HG03457 (cell line): ENCODE measurements at regions not wholly inside any gene's neighbourhood (a gene's known extent, or its start where the extent isn't known, plus 50 kb on each side); places are given as distances from the start of the nearest gene placed in this dataset.

ENCODE experiments used
- ATAC-seq: cut with Tn5 transposase; IDR thresholded peaks from one replicate; pipeline ENCODE4 v1.9.1; 2021; ENCODE audit warnings: moderate number of reproducible peaks; ENCODE audit not compliant: unreplicated experiment

GRCh38 chr6:15776458-15776980 lies 113.7 kb upstream of the DTNBP1 start:
- no peak for ATAC-seq

GRCh38 chr6:15775741-15776140 lies 112.9 kb upstream of the DTNBP1 start:
- ATAC-seq, result no peak

GRCh38 chr6:15775076-15775634 lies 112.3 kb upstream of the DTNBP1 start:
- ATAC-seq, result no peak

GRCh38 chr6:15773806-15774410 lies 111.1 kb upstream of the DTNBP1 start:
- no peak for ATAC-seq

- no peak for ATAC-seq
Measured at GRCh38 chr6:15770347-15771143, 107.7 kb upstream of the DTNBP1 start.

GRCh38 chr6:15769511-15770018 lies 106.7 kb upstream of the DTNBP1 start:
- ATAC-seq, result no peak

- no peak for ATAC-seq
Measured at GRCh38 chr6:15768999-15769398, 106.2 kb upstream of the DTNBP1 start.

- ATAC-seq, result no peak
Measured at GRCh38 chr6:15763837-15764236, 101.0 kb upstream of the DTNBP1 start.

- no peak for ATAC-seq
Measured at GRCh38 chr6:15763364-15763763, 100.5 kb upstream of the DTNBP1 start.

- no peak for ATAC-seq
Measured at GRCh38 chr6:15761045-15761502, 98.2 kb upstream of the DTNBP1 start.

GRCh38 chr6:15758631-15759215 lies 95.9 kb upstream of the DTNBP1 start:
- no peak for ATAC-seq

- no peak for ATAC-seq
Measured at GRCh38 chr6:15755526-15755925, 92.7 kb upstream of the DTNBP1 start.

GRCh38 chr6:15754706-15755079 lies 91.9 kb upstream of the DTNBP1 start:
- no peak for ATAC-seq

- no peak for ATAC-seq
Measured at GRCh38 chr6:15754035-15754705, 91.3 kb upstream of the DTNBP1 start.

GRCh38 chr6:15752820-15753219 lies 90.0 kb upstream of the DTNBP1 start:
- no peak for ATAC-seq

GRCh38 chr6:15751721-15752350 lies 89.0 kb upstream of the DTNBP1 start:
- no peak for ATAC-seq

GRCh38 chr6:15748341-15748740 lies 85.5 kb upstream of the DTNBP1 start:
- no peak for ATAC-seq

GRCh38 chr6:15747354-15747883 lies 84.6 kb upstream of the DTNBP1 start:
- no peak for ATAC-seq

- ATAC-seq, result no peak
Measured at GRCh38 chr6:15745781-15746180, 83.0 kb upstream of the DTNBP1 start.

- ATAC-seq, result no peak
Measured at GRCh38 chr6:15744818-15745402, 82.1 kb upstream of the DTNBP1 start.
